H1 (cell line): ENCODE measurements at regions not wholly inside any gene's neighbourhood (a gene's known extent, or its start where the extent isn't known, plus 50 kb on each side); places are given as distances from the start of the nearest gene placed in this dataset.

ENCODE experiments used
- BACH1 ChIP-seq: IDR thresholded peaks from 2 replicates; pipeline ENCODE4 v1.6.1; 2012; ENCODE audit warnings: low read length, improper control_type of control experiment
- CHD1 ChIP-seq: IDR thresholded peaks from 2 replicates; pipeline ENCODE4 v1.6.1; 2012; ENCODE audit warnings: low read depth, low read length, improper control_type of control experiment
- EGR1 ChIP-seq: IDR thresholded peaks from 2 replicates; pipeline ENCODE4 v1.6.1; 2011; ENCODE audit warnings: low read depth, low read length, borderline replicate concordance
- EP300 ChIP-seq, 2 experiments: IDR thresholded peaks; 1 replicate in 1 of 2; 2 replicates in 1 of 2; pipeline ENCODE4 v1.6.1; 2011 to 2012; ENCODE audit warnings: low read depth in 2 of 2, low read length in 2 of 2, mild to moderate bottlenecking in 2 of 2, borderline replicate concordance in 1 of 2, inconsistent platforms in 1 of 2, moderate library complexity in 1 of 2
- GABPA ChIP-seq: IDR thresholded peaks from 2 replicates; pipeline ENCODE4 v1.6.1; 2011; ENCODE audit warnings: mild to moderate bottlenecking, low read length, moderate library complexity, borderline replicate concordance; ENCODE audit not compliant: insufficient read depth
- HDAC6 ChIP-seq: IDR thresholded peaks from one replicate; pipeline ENCODE4 v1.7.1; 2012; ENCODE audit warnings: low read depth, mild to moderate bottlenecking, inconsistent platforms, low read length, moderate library complexity
- JUND ChIP-seq: IDR thresholded peaks from 2 replicates; pipeline ENCODE4 v1.6.1; 2011; ENCODE audit warnings: mild to moderate bottlenecking, improper control_type of control experiment, low read length
- KDM1A ChIP-seq: fragments of 200-600, 300-600 bp; sonication (generic); IDR thresholded peaks from 2 replicates; pipeline ENCODE4 v1.7.1; 2016; ENCODE audit warnings: mild to moderate bottlenecking, low read length, borderline replicate concordance
- POLR2A ChIP-seq, 2 experiments: IDR thresholded peaks; 1 replicate in 1 of 2; 2 replicates in 1 of 2; pipeline ENCODE4 v1.6.1; 2011; ENCODE audit warnings: low read depth in 2 of 2, low read length in 2 of 2, mild to moderate bottlenecking in 2 of 2; ENCODE audit errors: control extremely low read depth in 1 of 2
- RAD21 ChIP-seq, 2 experiments: IDR thresholded peaks in 1 of 2; conservative IDR thresholded peaks in 1 of 2; 2 replicates each; pipeline ENCODE4 v1.6.1; 2011; ENCODE audit warnings: low read depth in 2 of 2, low read length in 2 of 2, improper control_type of control experiment in 1 of 2, inconsistent platforms in 1 of 2, mild to moderate bottlenecking in 1 of 2, moderate library complexity in 1 of 2
- SP1 ChIP-seq: IDR thresholded peaks from 2 replicates; pipeline ENCODE4 v1.6.1; 2011; ENCODE audit warnings: low read depth, low read length
- TAF1 ChIP-seq: IDR thresholded peaks from 2 replicates; pipeline ENCODE4 v1.6.1; 2011; ENCODE audit warnings: mild to moderate bottlenecking, low read depth, low read length
- ZNF274 ChIP-seq: IDR thresholded peaks from 2 replicates; pipeline ENCODE4 v1.7.0; 2012; ENCODE audit warnings: low read length, borderline replicate concordance; ENCODE audit errors: extremely low read depth
- TF ChIP-seq, protein P1 (sequence below), 3 experiments: IDR thresholded peaks; 1 replicate in 2 of 3; 2 replicates in 1 of 3; pipeline versions ENCODE4 v1.5.1 to v1.6.1; 2011; ENCODE audit warnings: low read length in 3 of 3, mild to moderate bottlenecking in 3 of 3, inconsistent platforms in 2 of 3, low read depth in 1 of 3, moderate library complexity in 1 of 3; ENCODE audit not compliant: insufficient read depth in 1 of 3; ENCODE audit errors: control extremely low read depth in 1 of 3

DNA sequence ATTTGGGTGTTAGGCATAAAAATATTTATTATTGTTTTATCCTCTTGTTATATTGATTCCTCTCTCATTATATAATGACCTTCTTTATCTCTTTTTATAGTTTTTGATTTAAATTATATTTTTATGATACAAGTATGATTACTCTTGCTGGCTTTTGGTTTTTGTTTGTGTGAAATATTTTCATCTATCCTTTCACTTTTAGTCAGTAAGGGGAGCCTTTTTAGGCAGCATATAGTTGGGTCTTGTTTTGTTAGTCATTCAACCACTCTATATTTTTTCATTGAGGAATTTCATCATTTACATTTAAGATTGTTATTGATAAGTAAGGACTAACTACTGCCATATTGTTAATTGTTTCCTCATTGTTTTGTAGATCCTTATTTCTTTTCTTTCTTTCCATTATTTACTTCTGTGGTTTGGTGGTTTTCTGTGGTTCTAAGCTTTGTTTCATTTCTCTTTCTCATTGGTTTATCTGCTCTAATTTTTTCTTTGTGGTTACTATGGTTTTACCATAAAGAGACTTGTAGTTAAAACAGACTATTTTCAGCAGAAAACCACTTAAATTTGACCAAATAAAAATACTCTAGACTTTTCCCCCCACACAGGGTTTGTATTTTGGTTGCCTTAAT is 593.1 kb downstream of the NUF2 start:
- no peak for TF ChIP-seq CHD1
- TF ChIP-seq EGR1 = no peak
- no peak for TF ChIP-seq POLR2A (IDR thresholded peaks at IDR 0.05; ENCODE audit: control extremely low read depth in 1 of 2, low read depth in 2 of 2, low read length in 2 of 2)
- TF ChIP-seq TAF1 = no peak
- TF ChIP-seq, protein P1, sequence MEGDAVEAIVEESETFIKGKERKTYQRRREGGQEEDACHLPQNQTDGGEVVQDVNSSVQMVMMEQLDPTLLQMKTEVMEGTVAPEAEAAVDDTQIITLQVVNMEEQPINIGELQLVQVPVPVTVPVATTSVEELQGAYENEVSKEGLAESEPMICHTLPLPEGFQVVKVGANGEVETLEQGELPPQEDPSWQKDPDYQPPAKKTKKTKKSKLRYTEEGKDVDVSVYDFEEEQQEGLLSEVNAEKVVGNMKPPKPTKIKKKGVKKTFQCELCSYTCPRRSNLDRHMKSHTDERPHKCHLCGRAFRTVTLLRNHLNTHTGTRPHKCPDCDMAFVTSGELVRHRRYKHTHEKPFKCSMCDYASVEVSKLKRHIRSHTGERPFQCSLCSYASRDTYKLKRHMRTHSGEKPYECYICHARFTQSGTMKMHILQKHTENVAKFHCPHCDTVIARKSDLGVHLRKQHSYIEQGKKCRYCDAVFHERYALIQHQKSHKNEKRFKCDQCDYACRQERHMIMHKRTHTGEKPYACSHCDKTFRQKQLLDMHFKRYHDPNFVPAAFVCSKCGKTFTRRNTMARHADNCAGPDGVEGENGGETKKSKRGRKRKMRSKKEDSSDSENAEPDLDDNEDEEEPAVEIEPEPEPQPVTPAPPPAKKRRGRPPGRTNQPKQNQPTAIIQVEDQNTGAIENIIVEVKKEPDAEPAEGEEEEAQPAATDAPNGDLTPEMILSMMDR (IDR thresholded peaks at IDR 0.05; ENCODE audit: control extremely low read depth in 1 of 3, insufficient read depth in 1 of 3, low read depth in 1 of 3, low read length in 3 of 3) = no peak
- no peak for TF ChIP-seq ZNF274
- no peak for TF ChIP-seq GABPA
- TF ChIP-seq RAD21 (IDR thresholded peaks at IDR 0.05 in 1 of 2, conservative IDR thresholded peaks at IDR 0.05 in 1 of 2; ENCODE audit: low read depth in 2 of 2, low read length in 2 of 2) = no peak
- TF ChIP-seq EP300 (IDR thresholded peaks at IDR 0.05; ENCODE audit: borderline replicate concordance in 1 of 2, low read depth in 2 of 2, low read length in 2 of 2) = no peak
- no peak for TF ChIP-seq BACH1
- TF ChIP-seq HDAC6 = no peak
- no peak for TF ChIP-seq JUND
- no peak for TF ChIP-seq KDM1A
- TF ChIP-seq SP1 = no peak
